GM23338 (cell line): ENCODE measurements at regions not wholly inside any gene's neighbourhood (a gene's known extent, or its start where the extent isn't known, plus 50 kb on each side); places are given as distances from the start of the nearest gene placed in this dataset.

ENCODE experiments used
- ATAC-seq: fragments of 200-7000 bp; cut with Tn5 transposase; 3 replicates; pipeline ENCODE4 v1.9.1; 2020
- DNase-seq: peaks from one replicate; pipeline ENCODE4 v3.0.0-alpha.2; 2015; ENCODE audit warnings: low spot score
- H2AFZ ChIP-seq: fragments of 200-600 bp; sonication (generic); 2 replicates; pipeline ENCODE4 v1.8.0; 2016; ENCODE audit warnings: antibody characterized with exemption, mild to moderate bottlenecking, moderate library complexity
- H3F3A ChIP-seq: fragments of 200-600 bp; sonication (generic); replicated peaks from 2 replicates; pipeline ENCODE4 v1.8.0; 2017; ENCODE audit warnings: antibody characterized with exemption, mixed run types, low read depth
- H3K27ac ChIP-seq: fragments of 200-600 bp; sonication (generic); 2 replicates; pipeline ENCODE4 v1.6.1; 2016; ENCODE audit warnings: low read depth
- H3K27me3 ChIP-seq: fragments of 200-600 bp; sonication (generic); 2 replicates; pipeline ENCODE4 v1.8.0; 2016; ENCODE audit warnings: mild to moderate bottlenecking, mixed run types, moderate library complexity; ENCODE audit not compliant: insufficient read depth
- H3K36me3 ChIP-seq: fragments of 200-600 bp; sonication (generic); 2 replicates; pipeline ENCODE4 v1.8.0; 2016; ENCODE audit warnings: mild to moderate bottlenecking; ENCODE audit not compliant: insufficient read depth
- H3K4me1 ChIP-seq: fragments of 200-600 bp; sonication (generic); 2 replicates; pipeline ENCODE4 v1.8.0; 2016; ENCODE audit warnings: mild to moderate bottlenecking, moderate library complexity; ENCODE audit not compliant: insufficient read depth
- H3K4me2 ChIP-seq: fragments of 200-600 bp; sonication (generic); 2 replicates; pipeline ENCODE4 v1.7.1; 2017; ENCODE audit warnings: mixed run types
- H3K4me3 ChIP-seq: fragments of 200-600 bp; sonication (generic); 2 replicates; pipeline ENCODE4 v1.6.1; 2016; ENCODE audit warnings: mixed run types
- H3K79me2 ChIP-seq: fragments of 200-600 bp; sonication (generic); replicated peaks from 2 replicates; pipeline ENCODE4 v1.8.0; 2017; ENCODE audit warnings: mild to moderate bottlenecking; ENCODE audit not compliant: insufficient read depth
- H3K9me2 ChIP-seq: fragments of 200-600 bp; sonication (generic); 2 replicates; pipeline ENCODE4 v1.8.0; 2017; ENCODE audit not compliant: insufficient read depth
- H4K20me1 ChIP-seq: fragments of 200-600 bp; sonication (generic); replicated peaks from 2 replicates; pipeline ENCODE4 v1.8.0; 2017; ENCODE audit warnings: mild to moderate bottlenecking; ENCODE audit not compliant: insufficient read depth
- H3K27ac Mint-ChIP-seq: 2 replicates; pipeline ENCODE4 v1.8.0; 2020; ENCODE audit warnings: inconsistent platforms, mild to moderate bottlenecking, moderate library complexity, mixed read lengths
- H3K27me3 Mint-ChIP-seq: 3 replicates; pipeline ENCODE4 v1.8.0; 2022; ENCODE audit warnings: low read depth, mild to moderate bottlenecking, moderate library complexity, mixed read lengths, inconsistent platforms; ENCODE audit not compliant: insufficient read depth, poor library complexity
- H3K36me3 Mint-ChIP-seq: 3 replicates; pipeline ENCODE4 v1.8.0; 2021; ENCODE audit warnings: low read depth, mild to moderate bottlenecking, inconsistent platforms, moderate library complexity, mixed read lengths
- H3K4me1 Mint-ChIP-seq: 3 replicates; pipeline ENCODE4 v1.8.0; 2020; ENCODE audit warnings: mild to moderate bottlenecking, inconsistent platforms, mixed read lengths
- H3K4me3 Mint-ChIP-seq: 3 replicates; pipeline ENCODE4 v1.8.0; 2021; ENCODE audit warnings: moderate library complexity, mild to moderate bottlenecking, inconsistent platforms, mixed read lengths
- H3K9me3 Mint-ChIP-seq: 3 replicates; pipeline ENCODE4 v1.8.0; 2020; ENCODE audit warnings: moderate library complexity, mild to moderate bottlenecking, inconsistent platforms, mixed read lengths
- EZH2phosphoT487 ChIP-seq: fragments of 200-600 bp; sonication (generic); IDR thresholded peaks from one replicate; pipeline ENCODE4 v1.8.1; 2018; ENCODE audit warnings: antibody characterized with exemption; ENCODE audit not compliant: unreplicated experiment
- NANOG ChIP-seq: IDR thresholded peaks from 2 replicates; pipeline ENCODE4 v1.6.1; 2016; ENCODE audit warnings: antibody characterized with exemption, borderline replicate concordance
- POLR2AphosphoS5 ChIP-seq: IDR thresholded peaks from 2 replicates; pipeline ENCODE4 v1.6.1; 2016; ENCODE audit warnings: antibody characterized with exemption, low read depth
- ZNF114 ChIP-seq: fragments of 250-450 bp; sonication (Bioruptor Pico); IDR thresholded peaks from 2 replicates; pipeline ENCODE4 v1.5.0; 2020; ENCODE audit warnings: mild to moderate bottlenecking, moderate library complexity
- ZNF331 ChIP-seq: fragments of 250-450 bp; sonication (Bioruptor Pico); IDR thresholded peaks from 2 replicates; pipeline ENCODE4 v1.5.0; 2020; ENCODE audit warnings: low read depth, mild to moderate bottlenecking, moderate library complexity
- TF ChIP-seq, protein P1 (sequence below): IDR thresholded peaks from one replicate; pipeline ENCODE4 v1.6.1; 2018; ENCODE audit warnings: antibody characterized with exemption; ENCODE audit not compliant: unreplicated experiment
- TF ChIP-seq, protein P2 (sequence below), 2 experiments: fragments of 200-600 bp in 1 of 2; sonication (generic) in 1 of 2; conservative IDR thresholded peaks; 2 replicates each; pipeline versions ENCODE4 v1.5.1 to v1.6.1; 2016 to 2017; ENCODE audit warnings: antibody characterized with exemption in 2 of 2, low read depth in 2 of 2, mild to moderate bottlenecking in 2 of 2, moderate library complexity in 1 of 2
- TF ChIP-seq, protein P3 (sequence below): fragments of 250-450 bp; sonication (Bioruptor Pico); IDR thresholded peaks from 2 replicates; pipeline ENCODE4 v1.5.0; 2020; ENCODE audit warnings: mild to moderate bottlenecking, moderate library complexity
- TF ChIP-seq, protein P4 (sequence below): IDR thresholded peaks from 2 replicates; pipeline ENCODE4 v1.6.1; 2016; ENCODE audit warnings: antibody characterized with exemption

DNA sequence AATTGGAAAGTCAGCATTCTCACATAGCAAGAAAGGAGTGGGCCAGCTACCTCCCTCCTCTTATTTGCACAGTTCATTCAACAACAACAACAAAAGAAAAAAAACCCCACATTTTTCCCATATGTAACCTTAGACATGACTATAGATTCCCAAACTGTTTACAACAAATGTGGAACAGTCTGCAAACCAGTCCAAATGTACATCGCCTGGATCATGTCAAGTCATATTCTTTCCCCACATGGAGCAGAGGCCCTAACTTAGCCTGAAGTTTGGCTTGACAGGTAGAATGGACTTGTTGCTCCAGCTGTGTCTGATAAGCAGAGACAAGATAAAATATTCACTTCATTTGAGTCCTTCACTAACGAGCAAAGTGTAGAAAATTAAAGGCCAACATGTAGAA, 81.7 kb upstream of the COL24A1 start (continued):
- TF ChIP-seq ZNF114 (CRISPR knock-in tag), result no peak
- TF ChIP-seq, protein P1, sequence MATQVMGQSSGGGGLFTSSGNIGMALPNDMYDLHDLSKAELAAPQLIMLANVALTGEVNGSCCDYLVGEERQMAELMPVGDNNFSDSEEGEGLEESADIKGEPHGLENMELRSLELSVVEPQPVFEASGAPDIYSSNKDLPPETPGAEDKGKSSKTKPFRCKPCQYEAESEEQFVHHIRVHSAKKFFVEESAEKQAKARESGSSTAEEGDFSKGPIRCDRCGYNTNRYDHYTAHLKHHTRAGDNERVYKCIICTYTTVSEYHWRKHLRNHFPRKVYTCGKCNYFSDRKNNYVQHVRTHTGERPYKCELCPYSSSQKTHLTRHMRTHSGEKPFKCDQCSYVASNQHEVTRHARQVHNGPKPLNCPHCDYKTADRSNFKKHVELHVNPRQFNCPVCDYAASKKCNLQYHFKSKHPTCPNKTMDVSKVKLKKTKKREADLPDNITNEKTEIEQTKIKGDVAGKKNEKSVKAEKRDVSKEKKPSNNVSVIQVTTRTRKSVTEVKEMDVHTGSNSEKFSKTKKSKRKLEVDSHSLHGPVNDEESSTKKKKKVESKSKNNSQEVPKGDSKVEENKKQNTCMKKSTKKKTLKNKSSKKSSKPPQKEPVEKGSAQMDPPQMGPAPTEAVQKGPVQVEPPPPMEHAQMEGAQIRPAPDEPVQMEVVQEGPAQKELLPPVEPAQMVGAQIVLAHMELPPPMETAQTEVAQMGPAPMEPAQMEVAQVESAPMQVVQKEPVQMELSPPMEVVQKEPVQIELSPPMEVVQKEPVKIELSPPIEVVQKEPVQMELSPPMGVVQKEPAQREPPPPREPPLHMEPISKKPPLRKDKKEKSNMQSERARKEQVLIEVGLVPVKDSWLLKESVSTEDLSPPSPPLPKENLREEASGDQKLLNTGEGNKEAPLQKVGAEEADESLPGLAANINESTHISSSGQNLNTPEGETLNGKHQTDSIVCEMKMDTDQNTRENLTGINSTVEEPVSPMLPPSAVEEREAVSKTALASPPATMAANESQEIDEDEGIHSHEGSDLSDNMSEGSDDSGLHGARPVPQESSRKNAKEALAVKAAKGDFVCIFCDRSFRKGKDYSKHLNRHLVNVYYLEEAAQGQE, result no peak

DNA sequence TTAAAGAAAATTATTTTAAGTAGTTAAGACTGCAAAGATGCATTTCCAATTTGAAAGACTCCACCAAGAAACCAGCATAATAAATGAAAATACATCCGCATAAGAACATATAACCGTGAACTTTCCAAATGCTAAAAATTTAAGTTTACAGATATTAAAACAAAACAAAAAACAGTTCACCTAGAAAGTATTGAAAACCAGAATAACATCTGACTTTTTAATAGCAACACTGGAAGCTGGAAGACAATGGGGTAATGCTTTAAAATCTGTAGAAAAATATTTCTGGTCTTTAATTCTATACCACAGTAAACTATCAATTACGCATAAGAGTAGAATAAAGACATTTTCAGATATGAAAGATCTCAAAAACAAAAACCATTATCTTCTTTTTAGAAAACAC, 79.3 kb upstream of the COL24A1 start:
- no peaks in the 10 kb centered on the region for H3F3A ChIP-seq
- H2AFZ ChIP-seq, result no peak overlapping the region
- no peaks in the 10 kb centered on the region for H3K9me2 ChIP-seq
- H3K27me3 ChIP-seq, result no peaks in the 10 kb centered on the region
- Mint-ChIP-seq H3K36me3 (no peaks in the 10 kb centered on the region), H3K4me3 (no peak overlapping the region), H3K9me3 (peaks cover 4% of the 10 kb centered on the region; the same call in 1 of the 3 replicates), H3K4me1 (no peaks in the 10 kb centered on the region), H3K27me3 (no peaks in the 10 kb centered on the region), H3K27ac (no peak overlapping the region)
- H3K27ac ChIP-seq, result no peak overlapping the region
- no peaks in the 10 kb centered on the region for H3K36me3 ChIP-seq
- H3K4me3 ChIP-seq, result no peak overlapping the region
- ATAC-seq, result no peak
- H3K79me2 ChIP-seq, result no peaks in the 10 kb centered on the region
- no peaks in the 10 kb centered on the region for H4K20me1 ChIP-seq
- no peaks in the 10 kb centered on the region for H3K4me1 ChIP-seq
- H3K4me2 ChIP-seq, result no peak overlapping the region
- no peak for DNase-seq
- TF ChIP-seq ZNF331 (CRISPR knock-in tag) (no peak), EZH2phosphoT487 (no peak), ZNF114 (CRISPR knock-in tag) (no peak), POLR2AphosphoS5 (no peak), NANOG (no peak)
- TF ChIP-seq, protein P2, sequence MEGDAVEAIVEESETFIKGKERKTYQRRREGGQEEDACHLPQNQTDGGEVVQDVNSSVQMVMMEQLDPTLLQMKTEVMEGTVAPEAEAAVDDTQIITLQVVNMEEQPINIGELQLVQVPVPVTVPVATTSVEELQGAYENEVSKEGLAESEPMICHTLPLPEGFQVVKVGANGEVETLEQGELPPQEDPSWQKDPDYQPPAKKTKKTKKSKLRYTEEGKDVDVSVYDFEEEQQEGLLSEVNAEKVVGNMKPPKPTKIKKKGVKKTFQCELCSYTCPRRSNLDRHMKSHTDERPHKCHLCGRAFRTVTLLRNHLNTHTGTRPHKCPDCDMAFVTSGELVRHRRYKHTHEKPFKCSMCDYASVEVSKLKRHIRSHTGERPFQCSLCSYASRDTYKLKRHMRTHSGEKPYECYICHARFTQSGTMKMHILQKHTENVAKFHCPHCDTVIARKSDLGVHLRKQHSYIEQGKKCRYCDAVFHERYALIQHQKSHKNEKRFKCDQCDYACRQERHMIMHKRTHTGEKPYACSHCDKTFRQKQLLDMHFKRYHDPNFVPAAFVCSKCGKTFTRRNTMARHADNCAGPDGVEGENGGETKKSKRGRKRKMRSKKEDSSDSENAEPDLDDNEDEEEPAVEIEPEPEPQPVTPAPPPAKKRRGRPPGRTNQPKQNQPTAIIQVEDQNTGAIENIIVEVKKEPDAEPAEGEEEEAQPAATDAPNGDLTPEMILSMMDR (conservative IDR thresholded peaks at IDR 0.05; ENCODE audit: low read depth in 2 of 2), result no peak
- TF ChIP-seq, protein P3, sequence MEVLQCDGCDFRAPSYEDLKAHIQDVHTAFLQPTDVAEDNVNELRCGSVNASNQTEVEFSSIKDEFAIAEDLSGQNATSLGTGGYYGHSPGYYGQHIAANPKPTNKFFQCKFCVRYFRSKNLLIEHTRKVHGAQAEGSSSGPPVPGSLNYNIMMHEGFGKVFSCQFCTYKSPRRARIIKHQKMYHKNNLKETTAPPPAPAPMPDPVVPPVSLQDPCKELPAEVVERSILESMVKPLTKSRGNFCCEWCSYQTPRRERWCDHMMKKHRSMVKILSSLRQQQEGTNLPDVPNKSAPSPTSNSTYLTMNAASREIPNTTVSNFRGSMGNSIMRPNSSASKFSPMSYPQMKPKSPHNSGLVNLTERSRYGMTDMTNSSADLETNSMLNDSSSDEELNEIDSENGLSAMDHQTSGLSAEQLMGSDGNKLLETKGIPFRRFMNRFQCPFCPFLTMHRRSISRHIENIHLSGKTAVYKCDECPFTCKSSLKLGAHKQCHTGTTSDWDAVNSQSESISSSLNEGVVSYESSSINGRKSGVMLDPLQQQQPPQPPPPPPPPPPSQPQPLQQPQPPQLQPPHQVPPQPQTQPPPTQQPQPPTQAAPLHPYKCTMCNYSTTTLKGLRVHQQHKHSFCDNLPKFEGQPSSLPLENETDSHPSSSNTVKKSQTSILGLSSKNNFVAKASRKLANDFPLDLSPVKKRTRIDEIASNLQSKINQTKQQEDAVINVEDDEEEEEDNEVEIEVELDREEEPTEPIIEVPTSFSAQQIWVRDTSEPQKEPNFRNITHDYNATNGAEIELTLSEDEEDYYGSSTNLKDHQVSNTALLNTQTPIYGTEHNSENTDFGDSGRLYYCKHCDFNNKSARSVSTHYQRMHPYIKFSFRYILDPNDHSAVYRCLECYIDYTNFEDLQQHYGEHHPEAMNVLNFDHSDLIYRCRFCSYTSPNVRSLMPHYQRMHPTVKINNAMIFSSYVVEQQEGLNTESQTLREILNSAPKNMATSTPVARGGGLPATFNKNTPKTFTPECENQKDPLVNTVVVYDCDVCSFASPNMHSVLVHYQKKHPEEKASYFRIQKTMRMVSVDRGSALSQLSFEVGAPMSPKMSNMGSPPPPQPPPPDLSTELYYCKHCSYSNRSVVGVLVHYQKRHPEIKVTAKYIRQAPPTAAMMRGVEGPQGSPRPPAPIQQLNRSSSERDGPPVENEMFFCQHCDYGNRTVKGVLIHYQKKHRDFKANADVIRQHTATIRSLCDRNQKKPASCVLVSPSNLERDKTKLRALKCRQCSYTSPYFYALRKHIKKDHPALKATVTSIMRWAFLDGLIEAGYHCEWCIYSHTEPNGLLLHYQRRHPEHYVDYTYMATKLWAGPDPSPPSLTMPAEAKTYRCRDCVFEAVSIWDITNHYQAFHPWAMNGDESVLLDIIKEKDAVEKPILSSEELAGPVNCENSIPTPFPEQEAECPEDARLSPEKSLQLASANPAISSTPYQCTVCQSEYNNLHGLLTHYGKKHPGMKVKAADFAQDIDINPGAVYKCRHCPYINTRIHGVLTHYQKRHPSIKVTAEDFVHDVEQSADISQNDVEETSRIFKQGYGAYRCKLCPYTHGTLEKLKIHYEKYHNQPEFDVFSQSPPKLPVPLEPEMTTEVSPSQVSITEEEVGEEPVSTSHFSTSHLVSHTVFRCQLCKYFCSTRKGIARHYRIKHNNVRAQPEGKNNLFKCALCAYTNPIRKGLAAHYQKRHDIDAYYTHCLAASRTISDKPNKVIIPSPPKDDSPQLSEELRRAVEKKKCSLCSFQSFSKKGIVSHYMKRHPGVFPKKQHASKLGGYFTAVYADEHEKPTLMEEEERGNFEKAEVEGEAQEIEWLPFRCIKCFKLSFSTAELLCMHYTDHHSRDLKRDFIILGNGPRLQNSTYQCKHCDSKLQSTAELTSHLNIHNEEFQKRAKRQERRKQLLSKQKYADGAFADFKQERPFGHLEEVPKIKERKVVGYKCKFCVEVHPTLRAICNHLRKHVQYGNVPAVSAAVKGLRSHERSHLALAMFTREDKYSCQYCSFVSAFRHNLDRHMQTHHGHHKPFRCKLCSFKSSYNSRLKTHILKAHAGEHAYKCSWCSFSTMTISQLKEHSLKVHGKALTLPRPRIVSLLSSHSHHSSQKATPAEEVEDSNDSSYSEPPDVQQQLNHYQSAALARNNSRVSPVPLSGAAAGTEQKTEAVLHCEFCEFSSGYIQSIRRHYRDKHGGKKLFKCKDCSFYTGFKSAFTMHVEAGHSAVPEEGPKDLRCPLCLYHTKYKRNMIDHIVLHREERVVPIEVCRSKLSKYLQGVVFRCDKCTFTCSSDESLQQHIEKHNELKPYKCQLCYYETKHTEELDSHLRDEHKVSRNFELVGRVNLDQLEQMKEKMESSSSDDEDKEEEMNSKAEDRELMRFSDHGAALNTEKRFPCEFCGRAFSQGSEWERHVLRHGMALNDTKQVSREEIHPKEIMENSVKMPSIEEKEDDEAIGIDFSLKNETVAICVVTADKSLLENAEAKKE (CRISPR knock-in tag), result no peak
- TF ChIP-seq, protein P4, sequence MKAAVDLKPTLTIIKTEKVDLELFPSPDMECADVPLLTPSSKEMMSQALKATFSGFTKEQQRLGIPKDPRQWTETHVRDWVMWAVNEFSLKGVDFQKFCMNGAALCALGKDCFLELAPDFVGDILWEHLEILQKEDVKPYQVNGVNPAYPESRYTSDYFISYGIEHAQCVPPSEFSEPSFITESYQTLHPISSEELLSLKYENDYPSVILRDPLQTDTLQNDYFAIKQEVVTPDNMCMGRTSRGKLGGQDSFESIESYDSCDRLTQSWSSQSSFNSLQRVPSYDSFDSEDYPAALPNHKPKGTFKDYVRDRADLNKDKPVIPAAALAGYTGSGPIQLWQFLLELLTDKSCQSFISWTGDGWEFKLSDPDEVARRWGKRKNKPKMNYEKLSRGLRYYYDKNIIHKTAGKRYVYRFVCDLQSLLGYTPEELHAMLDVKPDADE, result no peak
- TF ChIP-seq, protein P1, result no peak
